Colonic mucosa (tissue), 4 donors: ENCODE measurements at regions not wholly inside any gene's neighbourhood (a gene's known extent, or its start where the extent isn't known, plus 50 kb on each side); places are given as distances from the start of the nearest gene placed in this dataset.

Experiments
- DNase-seq: peaks from one replicate; pipeline ENCODE4 v3.0.0-alpha.2; 2020
- H3K27ac ChIP-seq: fragments of 200-600 bp; one replicate; pipeline ENCODE4 v1.8.0; 2021
- H3K27me3 ChIP-seq: fragments of 200-600 bp; one replicate; pipeline ENCODE4 v1.8.0; 2021
- H3K36me3 ChIP-seq: fragments of 200-600 bp; one replicate; pipeline ENCODE4 v1.8.0; 2021
- H3K4me1 ChIP-seq: fragments of 200-600 bp; one replicate; pipeline ENCODE4 v1.8.0; 2021; ENCODE audit warnings: mild to moderate bottlenecking
- H3K4me3 ChIP-seq: fragments of 200-600 bp; one replicate; pipeline ENCODE4 v1.8.0; 2021
- H3K9ac ChIP-seq, 2 donors: one replicate each; pipeline ENCODE4 v1.7.0; 2013; ENCODE audit warnings: control low read depth in 2 of 2, low read depth in 2 of 2, low read length in 2 of 2
- H3K9me3 ChIP-seq: fragments of 200-600 bp; one replicate; pipeline ENCODE4 v1.8.0; 2021
- CTCF ChIP-seq: fragments of 200-600 bp; IDR thresholded peaks from one replicate; pipeline ENCODE4 v1.8.0; 2022; ENCODE audit warnings: antibody characterized with exemption, mild to moderate bottlenecking
- intact Hi-C: fragments of 100-400 bp; cut with DNase I; formaldehyde crosslinking; loops from one replicate; pipeline ENCODE4 v1.14.1; 2022
- donor health status: healthy.
- donor health status: DM: no; HTN: no; CAD: no.
- donor health status: DM: no; HTN: no; CAD: no.

GRCh38 chr5:117183326-117183725 lies 608.7 kb upstream of the SEMA6A start:
- Histone ChIP-seq H3K9ac (no peak overlapping the region), H3K9me3 (no peaks in the 10 kb centered on the region)
- intact Hi-C loops = no loop called here

GRCh38 chr5:117182104-117182503 lies 607.5 kb upstream of the SEMA6A start:
- TF ChIP-seq CTCF = no peak
- no peak for DNase-seq
- H3K9ac ChIP-seq = no peak overlapping the region
- intact Hi-C loops = no loop called here
- no peaks in the 10 kb centered on the region for H3K9me3 ChIP-seq
- no peaks in the 10 kb centered on the region for H3K36me3 ChIP-seq
- no peaks in the 10 kb centered on the region for H3K27me3 ChIP-seq
- H3K4me1 ChIP-seq = no peaks in the 10 kb centered on the region
- no peak overlapping the region for H3K27ac ChIP-seq
- H3K4me3 ChIP-seq = no peak overlapping the region

More at GRCh38 chr5:117183326-117183725, 608.7 kb upstream of the SEMA6A start:
- no peak overlapping the region for H3K27ac ChIP-seq
- no peak for TF ChIP-seq CTCF
- H3K36me3 ChIP-seq = no peaks in the 10 kb centered on the region
- H3K27me3 ChIP-seq = no peaks in the 10 kb centered on the region
- no peak for DNase-seq
- no peaks in the 10 kb centered on the region for H3K4me1 ChIP-seq
- no peak overlapping the region for H3K4me3 ChIP-seq

- DNase-seq = no peak
- no peaks in the 10 kb centered on the region for H3K36me3 ChIP-seq
- H3K4me1 ChIP-seq = no peaks in the 10 kb centered on the region
- no peaks in the 10 kb centered on the region for H3K27me3 ChIP-seq
- no peak overlapping the region for H3K4me3 ChIP-seq
- H3K9ac ChIP-seq = no peak overlapping the region
- no peaks in the 10 kb centered on the region for H3K9me3 ChIP-seq
- intact Hi-C loops = no loop called here
- TF ChIP-seq CTCF = no peak
- H3K27ac ChIP-seq = no peak overlapping the region
Observed at GRCh38 chr5:117177302-117177701, 602.7 kb upstream of the SEMA6A start.

GRCh38 chr5:117165068-117165467 lies 590.4 kb upstream of the SEMA6A start:
- H3K9me3 ChIP-seq = no peaks in the 10 kb centered on the region
- H3K27me3 ChIP-seq = no peaks in the 10 kb centered on the region
- no peaks in the 10 kb centered on the region for H3K4me1 ChIP-seq
- no peak for DNase-seq
- TF ChIP-seq CTCF = no peak
- intact Hi-C loops = no loop called here
- no peak overlapping the region for H3K9ac ChIP-seq
- H3K36me3 ChIP-seq = no peaks in the 10 kb centered on the region
- H3K27ac ChIP-seq = no peak overlapping the region
- no peak overlapping the region for H3K4me3 ChIP-seq

- Histone ChIP-seq H3K9me3 (no peaks in the 10 kb centered on the region), H3K27ac (no peak overlapping the region), H3K27me3 (no peaks in the 10 kb centered on the region), H3K4me1 (no peaks in the 10 kb centered on the region), H3K4me3 (no peak overlapping the region), H3K9ac (no peak overlapping the region), H3K36me3 (no peaks in the 10 kb centered on the region)
- TF ChIP-seq CTCF = no peak
- no peak for DNase-seq
- intact Hi-C loops = no loop called here
Observed at GRCh38 chr5:117161718-117162335, 587.2 kb upstream of the SEMA6A start.
